ENCODE measurements at regions not wholly inside any gene's neighbourhood (a gene's known extent, or its start where the extent isn't known, plus 50 kb on each side); places are given as distances from the start of the nearest gene placed in this dataset.
"Not testable (repeated sequence)": the region's sequence is repeated elsewhere in the genome, so short reads cannot be mapped to it uniquely, and the experiment has no call there.

DNA sequence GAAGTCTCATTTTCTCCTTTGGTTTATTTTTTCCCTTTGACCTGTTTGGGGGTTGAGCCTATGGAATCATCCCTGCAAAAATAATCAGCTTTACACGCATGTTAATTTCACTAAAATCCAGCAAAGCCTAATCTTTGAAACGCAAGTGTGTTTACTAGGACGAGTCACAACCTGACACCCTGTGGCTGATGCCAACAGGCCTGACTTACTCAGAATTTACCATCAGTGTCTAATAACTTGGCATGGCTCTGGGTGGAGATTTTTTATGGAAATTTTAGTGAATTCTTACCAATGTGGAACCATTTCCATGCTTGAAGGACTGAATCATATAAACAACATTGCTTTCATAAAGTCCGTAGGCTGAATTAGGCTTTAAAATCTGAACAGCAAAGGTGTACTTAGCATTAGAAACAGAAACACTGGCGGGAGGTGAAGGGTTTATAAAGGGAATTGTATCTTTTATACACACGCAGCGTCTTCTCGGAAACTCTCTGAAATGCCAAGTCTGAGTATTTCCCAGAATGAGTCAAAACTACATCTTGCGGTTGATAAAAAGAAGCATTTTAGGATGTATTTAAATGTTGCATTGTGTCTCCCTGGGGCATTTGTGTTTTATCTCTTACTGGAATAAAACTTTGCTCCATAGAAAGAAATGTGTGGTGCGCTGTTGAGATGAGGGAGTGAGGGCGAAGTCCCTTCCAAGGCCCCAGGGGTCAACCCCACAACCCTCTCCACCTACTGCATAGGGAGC lies 81.2 kb downstream of the DACT2 start:
- H3K4me1 Mint-ChIP-seq, result no peaks in the 10 kb centered on the region
- H3K9me3 Mint-ChIP-seq, result no peaks in the 10 kb centered on the region
- no peak overlapping the region for H3K27ac Mint-ChIP-seq
- H3K27me3 Mint-ChIP-seq (ENCODE audit: low read depth in 3 of 3), result peaks cover 0 to 4% (median 3%) of the 10 kb centered on the region in 3 donors
- DNase-seq, result no peak
- no peaks in the 10 kb centered on the region for H3K36me3 Mint-ChIP-seq
- no peak overlapping the region for H3K4me3 Mint-ChIP-seq

- DNase-seq; H3K36me3 Mint-ChIP-seq; H3K27me3 Mint-ChIP-seq (ENCODE audit: low read depth in 3 of 3); H3K27ac Mint-ChIP-seq; H3K9me3 Mint-ChIP-seq; H3K4me1 Mint-ChIP-seq; H3K4me3 Mint-ChIP-seq: not testable (repeated sequence)
Measured at GRCh38 chr6:168233875-168234213, 85.7 kb downstream of the DACT2 start.

DNA sequence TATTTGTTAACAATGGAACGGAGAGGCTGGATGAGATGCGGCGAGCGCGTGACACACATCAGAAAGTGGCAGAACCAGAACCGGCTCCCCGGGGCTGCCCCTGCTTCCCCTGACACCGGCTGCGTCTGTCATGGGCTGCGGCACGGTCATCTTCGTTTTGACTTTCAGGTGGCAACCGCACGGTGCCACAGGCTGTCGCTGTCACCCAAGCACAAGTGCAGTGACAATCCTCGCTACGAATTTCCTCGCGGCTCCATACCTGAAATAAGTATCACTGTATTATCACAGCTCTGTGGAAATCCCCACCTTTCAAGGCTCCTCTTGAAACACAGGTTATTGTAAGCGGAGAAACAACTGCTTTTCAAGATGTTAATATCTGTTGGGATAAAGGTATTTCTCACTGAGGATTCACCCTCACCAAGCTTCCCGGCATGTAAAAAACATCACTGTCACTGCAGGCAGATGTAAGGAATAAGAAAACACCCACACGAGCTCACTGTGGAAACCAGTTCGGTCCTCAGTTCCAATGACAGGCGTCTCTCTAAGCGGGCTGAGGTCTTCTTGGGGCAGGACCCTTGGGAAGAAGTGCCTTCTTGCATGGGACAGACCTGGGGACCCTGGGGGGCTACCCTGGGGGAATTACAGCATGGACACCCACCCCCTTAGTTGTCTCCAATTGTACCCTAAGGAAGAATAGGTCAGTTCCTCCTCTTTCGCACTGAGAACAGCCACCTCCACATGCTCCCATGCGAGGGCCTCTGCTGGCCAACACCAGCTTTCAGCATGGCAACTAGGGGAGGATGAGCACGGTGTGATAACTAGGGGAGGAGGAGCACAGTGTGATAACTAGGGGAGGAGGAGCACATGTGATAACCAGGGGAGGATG lies 86.3 kb downstream of the DACT2 start:
- no peaks in the 10 kb centered on the region for H3K36me3 Mint-ChIP-seq
- peaks cover 0 to 9% (median 5%) of the 10 kb centered on the region in 3 donors for H3K27me3 Mint-ChIP-seq (ENCODE audit: low read depth in 3 of 3)
- no peaks in the 10 kb centered on the region for H3K9me3 Mint-ChIP-seq
- H3K4me1 Mint-ChIP-seq, result peaks cover 0 to 2% of the 10 kb centered on the region in 2 donors
- DNase-seq, result no peak
- H3K27ac Mint-ChIP-seq, result no peak overlapping the region
- no peak overlapping the region for H3K4me3 Mint-ChIP-seq

DNA sequence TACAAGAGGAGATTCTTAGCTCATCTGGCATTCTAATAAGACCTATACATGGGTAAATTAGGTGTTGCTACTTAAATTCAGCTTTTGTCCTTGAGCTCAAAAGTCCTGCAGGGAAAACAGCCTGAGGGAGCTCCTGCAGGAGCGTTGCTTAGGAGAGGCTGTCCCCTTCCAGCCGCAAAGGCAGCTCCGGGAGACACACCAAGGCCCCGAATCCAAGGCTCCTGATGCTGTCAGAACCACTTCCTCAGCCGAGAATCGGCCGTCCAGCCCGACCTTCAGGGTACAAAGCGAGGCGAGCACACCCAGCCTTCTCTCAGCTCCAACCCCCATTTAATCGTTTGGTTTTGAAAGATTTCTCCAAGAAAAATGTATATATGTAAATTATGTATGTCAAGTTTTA lies 87.0 kb downstream of the DACT2 start:
- no peaks in the 10 kb centered on the region for H3K9me3 Mint-ChIP-seq
- H3K4me3 Mint-ChIP-seq, result no peak overlapping the region
- no peak for DNase-seq
- no peak overlapping the region for H3K27ac Mint-ChIP-seq
- peaks cover 0 to 2% of the 10 kb centered on the region in 2 donors for H3K4me1 Mint-ChIP-seq
- no peaks in the 10 kb centered on the region for H3K36me3 Mint-ChIP-seq
- H3K27me3 Mint-ChIP-seq (ENCODE audit: low read depth in 3 of 3), result peaks cover 0 to 9% (median 6%) of the 10 kb centered on the region in 3 donors

GRCh38 chr6:168232062-168232461 lies 87.5 kb downstream of the DACT2 start:
- Mint-ChIP-seq H3K4me1 (peaks cover 0 to 2% of the 10 kb centered on the region in 2 donors), H3K9me3 (no peaks in the 10 kb centered on the region), H3K4me3 (no peak overlapping the region), H3K27ac (no peak overlapping the region), H3K27me3 (ENCODE audit: low read depth in 3 of 3) (peaks cover 0 to 9% (median 6%) of the 10 kb centered on the region in 3 donors), H3K36me3 (no peaks in the 10 kb centered on the region)
- DNase-seq, result no peak

- Mint-ChIP-seq H3K36me3 (no peaks in the 10 kb centered on the region), H3K9me3 (no peaks in the 10 kb centered on the region)
- no peak for DNase-seq
Measured at GRCh38 chr6:168231393-168231957, 88.1 kb downstream of the DACT2 start.

GRCh38 chr6:168229368-168229752 lies 90.2 kb downstream of the DACT2 start:
- H3K27ac Mint-ChIP-seq, result no peak overlapping the region
- no peak overlapping the region for H3K4me3 Mint-ChIP-seq
- H3K4me1 Mint-ChIP-seq, result peaks cover 0 to 2% of the 10 kb centered on the region in 2 donors
- peaks cover 1 to 9% (median 6%) of the 10 kb centered on the region in 3 donors for H3K27me3 Mint-ChIP-seq (ENCODE audit: low read depth in 3 of 3)
- H3K36me3 Mint-ChIP-seq, result no peaks in the 10 kb centered on the region
- DNase-seq, result no peak
- H3K9me3 Mint-ChIP-seq, result no peaks in the 10 kb centered on the region

More at GRCh38 chr6:168231393-168231957, 88.1 kb downstream of the DACT2 start:
- Mint-ChIP-seq H3K27me3 (ENCODE audit: low read depth in 3 of 3) (peaks cover 0 to 9% (median 6%) of the 10 kb centered on the region in 3 donors), H3K27ac (no peak overlapping the region), H3K4me3 (no peak overlapping the region), H3K4me1 (peaks cover 0 to 2% of the 10 kb centered on the region in 2 donors)

DNA sequence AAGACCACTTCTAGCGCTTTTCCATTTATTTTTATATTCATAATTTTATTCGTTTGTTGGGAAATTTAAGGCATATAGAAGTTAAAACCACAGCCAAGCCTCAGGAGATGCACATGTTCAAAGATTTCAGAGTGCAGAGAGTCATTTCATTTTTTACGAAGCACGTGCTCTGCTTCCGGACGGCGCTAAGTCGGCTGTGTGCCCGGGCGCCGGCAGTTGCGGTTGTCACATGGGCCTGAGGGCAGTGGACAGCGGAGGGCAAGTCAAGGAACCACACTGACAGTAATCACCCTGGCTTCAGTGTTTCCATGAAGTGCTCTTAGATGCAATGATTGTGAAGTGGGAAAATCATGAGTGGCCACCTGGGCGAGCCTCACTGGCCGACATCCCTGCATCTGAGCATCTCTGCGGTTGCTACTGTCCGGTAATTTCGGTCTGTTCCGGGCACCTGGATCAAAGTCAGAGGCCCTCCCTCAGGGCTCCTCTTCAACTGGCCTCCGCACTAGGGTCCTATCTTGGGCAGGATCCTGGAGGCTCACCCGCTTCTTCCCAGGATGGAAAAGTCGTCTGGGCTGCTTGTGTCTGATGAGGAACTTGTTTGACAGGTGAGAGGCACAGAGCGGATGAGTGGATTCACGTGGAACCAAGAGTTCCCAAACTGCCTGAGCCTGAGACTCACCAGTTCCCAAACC lies 90.8 kb downstream of the DACT2 start:
- DNase-seq, result no peak
- Mint-ChIP-seq H3K27ac (no peak overlapping the region), H3K27me3 (ENCODE audit: low read depth in 3 of 3) (peaks cover 1 to 9% (median 6%) of the 10 kb centered on the region in 3 donors), H3K36me3 (no peaks in the 10 kb centered on the region), H3K4me3 (no peak overlapping the region), H3K9me3 (no peaks in the 10 kb centered on the region), H3K4me1 (peaks cover 0 to 2% of the 10 kb centered on the region in 2 donors)

DNA sequence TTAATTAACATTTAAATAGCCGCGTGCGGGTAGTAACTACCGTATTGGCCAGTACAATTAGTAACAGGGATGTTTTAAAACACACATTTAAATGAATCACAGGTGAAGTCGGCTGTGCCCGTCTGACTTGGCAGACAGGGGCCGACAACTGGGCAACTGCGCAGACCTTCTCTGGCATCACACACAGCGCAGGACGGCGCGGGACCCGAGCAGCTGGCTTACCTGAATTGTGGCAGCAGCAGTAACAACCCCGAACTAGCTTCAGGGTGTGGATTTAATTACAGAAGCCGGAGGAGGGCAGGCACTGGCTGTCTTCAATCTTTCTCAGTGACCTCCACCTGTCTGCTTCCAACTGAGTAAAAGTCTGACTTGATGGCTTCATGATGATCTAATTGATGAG lies 91.7 kb downstream of the DACT2 start:
- Mint-ChIP-seq H3K9me3 (no peaks in the 10 kb centered on the region), H3K27ac (no peak overlapping the region), H3K4me3 (no peak overlapping the region), H3K27me3 (ENCODE audit: low read depth in 3 of 3) (peaks cover 1 to 9% (median 6%) of the 10 kb centered on the region in 3 donors), H3K4me1 (peaks cover 0 to 2% of the 10 kb centered on the region in 2 donors), H3K36me3 (no peaks in the 10 kb centered on the region)
- DNase-seq, result no peak

DNA sequence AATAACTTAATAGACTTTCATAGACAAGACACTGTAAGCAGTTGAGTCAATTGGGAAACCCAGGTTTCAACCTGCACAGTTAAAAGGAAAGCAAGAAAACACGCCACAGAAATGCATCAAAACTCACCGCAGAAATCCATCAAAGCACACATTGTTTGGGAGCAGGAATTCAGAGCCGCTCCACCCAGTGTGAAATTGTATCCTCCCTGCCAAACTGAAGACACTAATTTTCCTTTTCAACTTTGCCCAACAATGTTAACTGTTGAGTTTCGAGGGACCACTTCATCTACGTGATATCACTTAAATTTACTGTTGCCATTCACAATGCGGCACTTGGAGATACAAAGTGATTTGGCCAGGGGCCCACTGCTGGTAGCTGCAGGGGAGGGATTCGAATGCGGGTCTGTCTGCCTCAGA lies 92.7 kb downstream of the DACT2 start:
- no peaks in the 10 kb centered on the region for H3K9me3 Mint-ChIP-seq
- H3K27ac Mint-ChIP-seq, result no peak overlapping the region
- H3K4me3 Mint-ChIP-seq, result no peak overlapping the region
- H3K27me3 Mint-ChIP-seq (ENCODE audit: low read depth in 3 of 3), result peaks cover 1 to 6% (median 6%) of the 10 kb centered on the region in 3 donors
- H3K4me1 Mint-ChIP-seq, result peaks cover 0 to 2% of the 10 kb centered on the region in 2 donors
- no peak for DNase-seq
- no peaks in the 10 kb centered on the region for H3K36me3 Mint-ChIP-seq

DNA sequence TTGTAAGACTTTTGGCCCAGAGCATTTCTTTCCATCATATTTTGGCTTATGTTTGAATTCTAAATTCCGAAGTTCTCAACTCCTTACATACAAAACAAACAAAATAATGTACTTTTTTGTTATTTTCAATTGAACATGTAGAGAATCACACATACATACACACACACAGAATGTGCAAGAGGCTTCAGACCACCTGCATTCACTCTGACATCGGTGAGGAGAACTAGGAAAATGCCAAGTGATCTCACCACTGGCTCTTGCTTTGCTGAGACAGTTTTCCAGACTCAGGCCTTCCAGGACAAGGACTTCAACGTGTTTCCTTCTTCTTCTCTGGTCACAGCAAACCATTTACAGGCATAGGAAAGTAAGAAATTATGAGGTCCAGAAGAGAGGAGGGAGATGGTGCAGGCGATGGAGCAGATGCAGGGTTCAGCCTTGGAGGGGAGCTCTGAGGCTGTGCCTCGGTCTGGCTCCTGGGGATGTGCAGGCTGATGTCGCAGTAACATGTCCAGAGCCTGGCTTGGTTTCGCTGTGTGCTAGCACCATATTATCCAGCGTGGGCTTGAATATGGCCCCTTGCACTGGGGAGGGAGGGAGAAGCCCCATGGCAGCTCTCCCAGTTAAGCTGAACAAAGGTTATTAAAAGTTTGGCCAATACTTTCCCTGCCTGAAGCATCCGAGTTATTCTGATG lies 93.4 kb downstream of the DACT2 start:
- no peak for DNase-seq
- Mint-ChIP-seq H3K9me3 (no peaks in the 10 kb centered on the region), H3K27me3 (ENCODE audit: low read depth in 3 of 3) (peaks cover 1 to 6% (median 5%) of the 10 kb centered on the region in 3 donors), H3K4me1 (peaks cover 0 to 2% of the 10 kb centered on the region in 2 donors), H3K27ac (no peak overlapping the region), H3K36me3 (no peaks in the 10 kb centered on the region), H3K4me3 (no peak overlapping the region)

- Mint-ChIP-seq H3K4me3 (no peak overlapping the region), H3K4me1 (no peaks in the 10 kb centered on the region), H3K27ac (no peak overlapping the region), H3K36me3 (no peaks in the 10 kb centered on the region), H3K9me3 (no peaks in the 10 kb centered on the region), H3K27me3 (ENCODE audit: low read depth in 3 of 3) (peaks cover 0 to 3% (median 1%) of the 10 kb centered on the region in 3 donors)
- DNase-seq, result no peak
Measured at GRCh38 chr6:168225471-168225911, 94.1 kb downstream of the DACT2 start.

GRCh38 chr6:168223755-168224154 lies 95.8 kb downstream of the DACT2 start:
- Mint-ChIP-seq H3K27me3 (ENCODE audit: low read depth in 3 of 3) (peaks cover 0 to 4% (median 3%) of the 10 kb centered on the region in 3 donors), H3K4me3 (no peak overlapping the region), H3K9me3 (no peaks in the 10 kb centered on the region), H3K4me1 (no peaks in the 10 kb centered on the region), H3K36me3 (no peaks in the 10 kb centered on the region), H3K27ac (no peak overlapping the region)
- DNase-seq, result no peak
